HG03442 (cell line): ENCODE measurements at regions not wholly inside any gene's neighbourhood (a gene's known extent, or its start where the extent isn't known, plus 50 kb on each side); places are given as distances from the start of the nearest gene placed in this dataset.

Experiments
- ATAC-seq: cut with Tn5 transposase; IDR thresholded peaks from one replicate; pipeline ENCODE4 v1.9.1; 2021; ENCODE audit warnings: mild to moderate bottlenecking, moderate library complexity; ENCODE audit not compliant: unreplicated experiment

- ATAC-seq, result no peak
Observed at GRCh38 chr7:25495342-25496250, 267.3 kb upstream of the NPVF start.

- ATAC-seq, result peak; percentile 80
Observed at GRCh38 chr7:25496476-25497368, 268.4 kb upstream of the NPVF start.

- no peak for ATAC-seq
Observed at GRCh38 chr7:25500393-25500921, 272.2 kb upstream of the NPVF start.

- ATAC-seq, result no peak
Observed at GRCh38 chr7:25503306-25503705, 275.0 kb upstream of the NPVF start.

- ATAC-seq, result no peak
Observed at GRCh38 chr7:25512061-25512687, 283.9 kb upstream of the NPVF start.

- ATAC-seq, result no peak
Observed at GRCh38 chr7:25515633-25516275, 287.5 kb upstream of the NPVF start.

- no peak for ATAC-seq
Observed at GRCh38 chr7:25517906-25518305, 289.6 kb upstream of the NPVF start.

- ATAC-seq, result no peak
Observed at GRCh38 chr7:25520017-25520416, 291.7 kb upstream of the NPVF start.

- no peak for ATAC-seq
Observed at GRCh38 chr7:25520516-25520915, 292.2 kb upstream of the NPVF start.

GRCh38 chr7:25521236-25521635 lies 292.9 kb upstream of the NPVF start:
- ATAC-seq, result no peak

GRCh38 chr7:25522727-25523126 lies 294.4 kb upstream of the NPVF start:
- no peak for ATAC-seq

GRCh38 chr7:25527665-25528170 lies 299.4 kb upstream of the NPVF start:
- ATAC-seq, result no peak

GRCh38 chr7:25529320-25529719 lies 301.0 kb upstream of the NPVF start:
- ATAC-seq, result no peak

- no peak for ATAC-seq
Observed at GRCh38 chr7:25536851-25537250, 308.6 kb upstream of the NPVF start.

GRCh38 chr7:25537662-25538375 lies 309.5 kb upstream of the NPVF start:
- ATAC-seq, result no peak

- ATAC-seq, result no peak
Observed at GRCh38 chr7:25541094-25541821, 313.0 kb upstream of the NPVF start.

GRCh38 chr7:25541877-25542276 lies 313.6 kb upstream of the NPVF start:
- ATAC-seq, result no peak

GRCh38 chr7:25543210-25543609 lies 314.9 kb upstream of the NPVF start:
- ATAC-seq, result no peak

- ATAC-seq, result no peak
Observed at GRCh38 chr7:25543798-25544197, 315.5 kb upstream of the NPVF start.
